ENCODE measurements at regions not wholly inside any gene's neighbourhood (a gene's known extent, or its start where the extent isn't known, plus 50 kb on each side); places are given as distances from the start of the nearest gene placed in this dataset.

GRCh38 chr9:8224381-8224801, 424.8 kb upstream of the DMAC1 start:
- H3K27me3 Mint-ChIP-seq (ENCODE audit: insufficient read depth): peaks cover 3% of the 10 kb centered on the region

GRCh38 chr9:8223861-8224260, 424.3 kb upstream of the DMAC1 start:
- peaks cover 3% of the 10 kb centered on the region for H3K27me3 Mint-ChIP-seq (ENCODE audit: insufficient read depth)
- peaks cover 6% of the 10 kb centered on the region for H3K9me3 Mint-ChIP-seq
- peaks cover 25% of the 10 kb centered on the region for H3K4me1 Mint-ChIP-seq
- H3K27me3 ChIP-seq (ENCODE audit: control insufficient read depth, insufficient read depth, low read length, poor library complexity, severe bottlenecking): no peaks in the 10 kb centered on the region
- no peak overlapping the region for H3K4me3 Mint-ChIP-seq
- 92% methylated on average over 1 of the region's 1 CpG; no CpG with 5 or more reads in 1 of the 2 experiments for WGBS, 2 experiments (ENCODE audit: insufficient coverage in 1 of 2, insufficient read length in 1 of 2)
- H3K36me3 ChIP-seq (ENCODE audit: control insufficient read depth, insufficient read depth, low read length): no peaks in the 10 kb centered on the region
- H3K27ac Mint-ChIP-seq: no peak overlapping the region
- H3K27ac ChIP-seq (ENCODE audit: low read depth, low read length): no peak overlapping the region
- TF ChIP-seq CTCF (conservative IDR thresholded peaks at IDR 0.05): no peak
- H3K4me3 ChIP-seq (ENCODE audit: low read length): no peak overlapping the region
- H3K4me1 ChIP-seq (ENCODE audit: control insufficient read depth, insufficient read depth, low read length): peaks cover 5% of the 10 kb centered on the region
- no peaks in the 10 kb centered on the region for H3K36me3 Mint-ChIP-seq (ENCODE audit: low read depth)
- H3K9me3 ChIP-seq (ENCODE audit: control insufficient read depth, low read length): no peaks in the 10 kb centered on the region
- H3K9ac ChIP-seq (ENCODE audit: extremely low read depth, low read length, poor library complexity, severe bottlenecking): no peak overlapping the region
- DNase-seq: no peak

More at GRCh38 chr9:8224381-8224801, 424.8 kb upstream of the DMAC1 start:
- 85 to 93% methylated on average over 2 to 4 of the region's 4 CpGs for WGBS, 2 experiments (ENCODE audit: insufficient coverage in 1 of 2, insufficient read length in 1 of 2)
- no peak overlapping the region for H3K9ac ChIP-seq (ENCODE audit: extremely low read depth, low read length, poor library complexity, severe bottlenecking)
- H3K4me1 ChIP-seq (ENCODE audit: control insufficient read depth, insufficient read depth, low read length): peaks cover 5% of the 10 kb centered on the region
- H3K9me3 ChIP-seq (ENCODE audit: control insufficient read depth, low read length): no peaks in the 10 kb centered on the region
- Mint-ChIP-seq H3K27ac (no peak overlapping the region), H3K36me3 (ENCODE audit: low read depth) (no peaks in the 10 kb centered on the region), H3K4me1 (peaks cover 25% of the 10 kb centered on the region), H3K4me3 (no peak overlapping the region), H3K9me3 (peaks cover 6% of the 10 kb centered on the region)
- H3K4me3 ChIP-seq (ENCODE audit: low read length): no peak overlapping the region
- TF ChIP-seq CTCF (conservative IDR thresholded peaks at IDR 0.05): no peak
- H3K27me3 ChIP-seq (ENCODE audit: control insufficient read depth, insufficient read depth, low read length, poor library complexity, severe bottlenecking): no peaks in the 10 kb centered on the region
- DNase-seq: no peak
- no peaks in the 10 kb centered on the region for H3K36me3 ChIP-seq (ENCODE audit: control insufficient read depth, insufficient read depth, low read length)
- H3K27ac ChIP-seq (ENCODE audit: low read depth, low read length): no peak overlapping the region

- Mint-ChIP-seq H3K36me3 (ENCODE audit: low read depth) (no peaks in the 10 kb centered on the region), H3K27ac (peak overlapping the region; percentile 20), H3K4me3 (no peak overlapping the region), H3K9me3 (peaks cover 22% of the 10 kb centered on the region), H3K4me1 (peaks cover 25% of the 10 kb centered on the region), H3K27me3 (ENCODE audit: insufficient read depth) (peaks cover 3% of the 10 kb centered on the region)
- H3K9me3 ChIP-seq (ENCODE audit: control insufficient read depth, low read length): peaks cover 13% of the 10 kb centered on the region
- DNase-seq: no peak
- H3K36me3 ChIP-seq (ENCODE audit: control insufficient read depth, insufficient read depth, low read length): no peaks in the 10 kb centered on the region
- no peak overlapping the region for H3K9ac ChIP-seq (ENCODE audit: extremely low read depth, low read length, poor library complexity, severe bottlenecking)
- WGBS, 2 experiments (ENCODE audit: insufficient coverage in 1 of 2, insufficient read length in 1 of 2): 54 to 59% methylated on average over 3 to 4 of the region's 4 CpGs
- no peaks in the 10 kb centered on the region for H3K27me3 ChIP-seq (ENCODE audit: control insufficient read depth, insufficient read depth, low read length, poor library complexity, severe bottlenecking)
- H3K27ac ChIP-seq (ENCODE audit: low read depth, low read length): no peak overlapping the region
- peaks cover 5% of the 10 kb centered on the region for H3K4me1 ChIP-seq (ENCODE audit: control insufficient read depth, insufficient read depth, low read length)
- no peak for TF ChIP-seq CTCF (conservative IDR thresholded peaks at IDR 0.05)
- no peak overlapping the region for H3K4me3 ChIP-seq (ENCODE audit: low read length)
Measured at GRCh38 chr9:8221462-8221861, 421.9 kb upstream of the DMAC1 start.
